ENCODE measurements at regions not wholly inside any gene's neighbourhood (a gene's known extent, or its start where the extent isn't known, plus 50 kb on each side); places are given as distances from the start of the nearest gene placed in this dataset.

- H3K36me3 ChIP-seq (ENCODE audit: control insufficient read depth in 2 of 2, insufficient read depth in 1 of 2, low read length in 2 of 2), result no peaks in the 10 kb centered on the region
- H3K27ac ChIP-seq (ENCODE audit: extremely low read depth, low read depth, low read length), result no peak overlapping the region
- ChIA-PET POLR2A (no interaction called here), CTCF (no interaction called here)
- no peak for TF ChIP-seq SP3 (tag by site-specific recombination; IDR thresholded peaks at IDR 0.05)
- no peak for TF ChIP-seq ZBTB7A (tag by site-specific recombination; IDR thresholded peaks at IDR 0.05; ENCODE audit: low read depth)
- no peak for TF ChIP-seq ZNF549 (tag by site-specific recombination; IDR thresholded peaks at IDR 0.05)
- no peak for TF ChIP-seq ZNF660 (tag by site-specific recombination; IDR thresholded peaks at IDR 0.05)
- no peak overlapping the region for H3K4me3 ChIP-seq (ENCODE audit: low read depth, low read length)
- no peaks in the 10 kb centered on the region for H3K9me3 ChIP-seq (ENCODE audit: control insufficient read depth, insufficient read depth, low read depth, low read length)
- H3K4me1 ChIP-seq (ENCODE audit: control insufficient read depth, insufficient read depth, low read length), result no peaks in the 10 kb centered on the region
Measured at GRCh38 chr4:187449702-187450101, 545.9 kb upstream of the ZFP42 start.

DNA sequence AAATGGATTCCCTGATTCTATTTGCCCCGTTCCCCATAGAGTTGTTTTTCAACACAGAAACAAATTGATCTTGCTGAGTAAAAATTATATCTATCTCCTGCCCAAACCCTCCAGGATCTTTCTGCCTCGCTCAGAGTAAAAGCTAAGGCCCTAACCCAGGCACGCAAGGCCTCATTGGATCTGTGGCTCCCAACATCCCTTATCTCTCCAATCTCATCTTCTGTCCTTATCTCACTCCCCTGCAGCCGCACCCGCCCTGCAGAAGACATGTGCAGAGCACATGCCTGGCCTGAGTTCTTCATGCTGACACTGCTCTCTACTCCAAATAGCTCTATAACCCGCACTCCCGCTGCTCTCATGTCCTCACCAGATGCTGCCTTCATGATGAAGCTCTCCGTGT, 543.8 kb upstream of the ZFP42 start:
- Histone ChIP-seq H3K27ac (ENCODE audit: extremely low read depth, low read depth, low read length) (no peak overlapping the region), H3K4me1 (ENCODE audit: control insufficient read depth, insufficient read depth, low read length) (no peaks in the 10 kb centered on the region), H3K36me3 (ENCODE audit: control insufficient read depth in 2 of 2, insufficient read depth in 1 of 2, low read length in 2 of 2) (no peaks in the 10 kb centered on the region), H3K4me3 (ENCODE audit: low read depth, low read length) (no peak overlapping the region), H3K9me3 (ENCODE audit: control insufficient read depth, insufficient read depth, low read depth, low read length) (no peaks in the 10 kb centered on the region)
- ChIA-PET CTCF (interaction anchor here (0.6 kb wide), 1 partner anchor 55 kb away, joined by 3 read pairs; no protein-coding TSS in a partner anchor), POLR2A (no interaction called here)
- TF ChIP-seq ZFP69B (tag by site-specific recombination; IDR thresholded peaks at IDR 0.05) (no peak), PRDM1 (tag by site-specific recombination; IDR thresholded peaks at IDR 0.05) (no peak), ZNF239 (tag by site-specific recombination; IDR thresholded peaks at IDR 0.05) (no peak), ZNF24 (tag by site-specific recombination; IDR thresholded peaks at IDR 0.05) (no peak), MEIS1 (CRISPR knock-in tag; IDR thresholded peaks at IDR 0.05; ENCODE audit: borderline replicate concordance) (no peak), GFI1B (tag by site-specific recombination; IDR thresholded peaks at IDR 0.05) (no peak)

- Histone ChIP-seq H3K4me3 (ENCODE audit: low read depth, low read length) (no peak overlapping the region), H3K9me3 (ENCODE audit: control insufficient read depth, insufficient read depth, low read depth, low read length) (no peaks in the 10 kb centered on the region), H3K27ac (ENCODE audit: extremely low read depth, low read depth, low read length) (no peak overlapping the region), H3K4me1 (ENCODE audit: control insufficient read depth, insufficient read depth, low read length) (no peaks in the 10 kb centered on the region), H3K36me3 (ENCODE audit: control insufficient read depth in 2 of 2, insufficient read depth in 1 of 2, low read length in 2 of 2) (no peaks in the 10 kb centered on the region)
- no peak for TF ChIP-seq RBAK (tag by site-specific recombination; IDR thresholded peaks at IDR 0.05)
- no peak for TF ChIP-seq ZNF24 (tag by site-specific recombination; IDR thresholded peaks at IDR 0.05)
- TF ChIP-seq ZNF561 (tag by site-specific recombination; IDR thresholded peaks at IDR 0.05; ENCODE audit: borderline replicate concordance), result no peak
- TF ChIP-seq ZNF354C (tag by site-specific recombination; IDR thresholded peaks at IDR 0.05; ENCODE audit: borderline replicate concordance, low read depth), result no peak
- TF ChIP-seq SCRT2 (tag by site-specific recombination; IDR thresholded peaks at IDR 0.05), result no peak
- TF ChIP-seq ZNF202 (tag by site-specific recombination; IDR thresholded peaks at IDR 0.05; ENCODE audit: borderline replicate concordance), result no peak
- TF ChIP-seq ZNF791 (tag by site-specific recombination; IDR thresholded peaks at IDR 0.05), result no peak
- no peak for TF ChIP-seq ZNF544 (tag by site-specific recombination; IDR thresholded peaks at IDR 0.05)
- no peak for TF ChIP-seq SALL2 (tag by site-specific recombination; IDR thresholded peaks at IDR 0.05; ENCODE audit: borderline replicate concordance)
- no peak for TF ChIP-seq KLF10 (tag by site-specific recombination; IDR thresholded peaks at IDR 0.05)
- TF ChIP-seq ZNF140 (tag by site-specific recombination; IDR thresholded peaks at IDR 0.05), result no peak
- no peak for TF ChIP-seq OSR2 (tag by site-specific recombination; IDR thresholded peaks at IDR 0.05)
- POLR2A ChIA-PET, result no interaction called here
- CTCF ChIA-PET, result no interaction called here
Measured at GRCh38 chr4:187460016-187460415, 535.6 kb upstream of the ZFP42 start.

DNA sequence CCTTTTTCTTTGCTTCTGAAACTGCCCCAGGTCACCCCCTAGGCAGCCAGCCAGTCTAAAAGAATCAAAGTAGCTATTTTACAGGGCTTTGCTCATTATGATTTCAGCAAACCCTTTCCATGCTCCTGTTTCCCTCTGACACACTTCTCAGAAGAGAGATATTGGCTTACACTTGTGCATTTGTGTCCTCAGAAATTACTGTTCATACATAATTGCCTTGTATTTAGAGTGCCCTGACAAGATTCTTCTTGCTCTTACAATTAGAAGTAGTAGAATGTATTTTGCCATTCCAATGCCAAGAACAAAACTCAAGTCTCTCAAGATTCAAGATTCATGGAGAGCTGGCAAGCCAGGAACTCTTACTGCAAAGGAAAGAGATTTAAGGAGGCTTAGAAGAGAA, 531.0 kb upstream of the ZFP42 start:
- ChIA-PET CTCF (no interaction called here), POLR2A (no interaction called here)
- Histone ChIP-seq H3K27ac (ENCODE audit: extremely low read depth, low read depth, low read length) (no peak overlapping the region), H3K4me1 (ENCODE audit: control insufficient read depth, insufficient read depth, low read length) (no peaks in the 10 kb centered on the region), H3K9me3 (ENCODE audit: control insufficient read depth, insufficient read depth, low read depth, low read length) (no peaks in the 10 kb centered on the region), H3K4me3 (ENCODE audit: low read depth, low read length) (no peak overlapping the region), H3K36me3 (ENCODE audit: control insufficient read depth in 2 of 2, insufficient read depth in 1 of 2, low read length in 2 of 2) (no peaks in the 10 kb centered on the region)
- TF ChIP-seq HOXD13 (CRISPR knock-in tag; IDR thresholded peaks at IDR 0.05; ENCODE audit: borderline replicate concordance) (no peak), ZNF629 (tag by site-specific recombination; IDR thresholded peaks at IDR 0.05) (no peak), ZBTB1 (tag by site-specific recombination; IDR thresholded peaks at IDR 0.05) (no peak), ZNF571 (tag by site-specific recombination; IDR thresholded peaks at IDR 0.05) (no peak), RBAK (tag by site-specific recombination; IDR thresholded peaks at IDR 0.05) (no peak), TSHZ1 (tag by site-specific recombination; IDR thresholded peaks at IDR 0.05; ENCODE audit: borderline replicate concordance) (no peak), ZSCAN30 (tag by site-specific recombination; IDR thresholded peaks at IDR 0.05) (no peak), ZNF529 (tag by site-specific recombination; IDR thresholded peaks at IDR 0.05; ENCODE audit: insufficient replicate concordance) (no peak)
- TF ChIP-seq, protein P1, sequence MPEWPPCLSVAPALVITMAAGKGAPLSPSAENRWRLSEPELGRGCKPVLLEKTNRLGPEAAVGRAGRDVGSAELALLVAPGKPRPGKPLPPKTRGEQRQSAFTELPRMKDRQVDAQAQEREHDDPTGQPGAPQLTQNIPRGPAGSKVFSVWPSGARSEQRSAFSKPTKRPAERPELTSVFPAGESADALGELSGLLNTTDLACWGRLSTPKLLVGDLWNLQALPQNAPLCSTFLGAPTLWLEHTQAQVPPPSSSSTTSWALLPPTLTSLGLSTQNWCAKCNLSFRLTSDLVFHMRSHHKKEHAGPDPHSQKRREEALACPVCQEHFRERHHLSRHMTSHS (tag by site-specific recombination; IDR thresholded peaks at IDR 0.05), result no peak

Data from HEK293 (cell line).